Keratinocyte (primary cell): ENCODE measurements at regions not wholly inside any gene's neighbourhood (a gene's known extent, or its start where the extent isn't known, plus 50 kb on each side); places are given as distances from the start of the nearest gene placed in this dataset.

ENCODE experiments used
- DNase-seq: peaks from one replicate; pipeline ENCODE4 v3.0.0-alpha.2; 2011; ENCODE audit warnings: low read depth, missing footprints, low spot score
- FAIRE-seq: peaks from 2 replicates; lab custom pipeline; 2011; peaks lifted over from hg19 to GRCh38; lab: Jason Lieb, UNC
- H2AFZ ChIP-seq: 2 replicates; pipeline ENCODE4 v1.6.0; 2012; ENCODE audit warnings: low read length, control low read depth, inconsistent platforms; ENCODE audit not compliant: control insufficient read depth
- H3K27ac ChIP-seq: 2 replicates; pipeline ENCODE4 v1.5.1; 2011; ENCODE audit warnings: low read length; ENCODE audit not compliant: control insufficient read depth, insufficient read depth
- H3K27me3 ChIP-seq: 3 replicates; pipeline ENCODE4 v1.6.0; 2011; ENCODE audit warnings: low read length; ENCODE audit not compliant: control insufficient read depth, insufficient read depth; ENCODE audit errors: extremely low read depth
- H3K36me3 ChIP-seq, 2 experiments: 2 replicates in 1 of 2; 3 replicates in 1 of 2; pipeline ENCODE4 v1.5.1; 2011; ENCODE audit warnings: low read length in 2 of 2, mild to moderate bottlenecking in 1 of 2; ENCODE audit not compliant: control insufficient read depth in 2 of 2, insufficient read depth in 2 of 2; ENCODE audit errors: extremely low read depth in 1 of 2
- H3K4me1 ChIP-seq: 3 replicates; pipeline ENCODE4 v1.5.1; 2011; ENCODE audit warnings: low read length; ENCODE audit not compliant: control insufficient read depth, insufficient read depth; ENCODE audit errors: extremely low read depth
- H3K4me2 ChIP-seq: 3 replicates; pipeline ENCODE4 v1.6.0; 2011; ENCODE audit warnings: low read depth, low read length; ENCODE audit not compliant: control insufficient read depth, insufficient read depth; ENCODE audit errors: extremely low read depth
- H3K4me3 ChIP-seq, 3 experiments: fragments of 200-600 bp in 1 of 3; sonication (generic) in 1 of 3; 2 replicates in 2 of 3; 3 replicates in 1 of 3; pipeline ENCODE4 v1.5.1; 2011 to 2016; ENCODE audit warnings: low read length in 3 of 3, mild to moderate bottlenecking in 3 of 3, control low read depth in 2 of 3, inconsistent platforms in 1 of 3, low read depth in 1 of 3, mixed read lengths in 1 of 3, mixed run types in 1 of 3, moderate library complexity in 1 of 3; ENCODE audit not compliant: control insufficient read depth in 2 of 3, insufficient read depth in 2 of 3; ENCODE audit errors: extremely low read depth in 1 of 3
- H3K79me2 ChIP-seq: 2 replicates; pipeline ENCODE4 v1.6.0; 2012; ENCODE audit warnings: low read length; ENCODE audit not compliant: control insufficient read depth, insufficient read depth
- H3K9ac ChIP-seq: 3 replicates; pipeline ENCODE4 v1.6.0; 2011; ENCODE audit warnings: low read length; ENCODE audit not compliant: control insufficient read depth, insufficient read depth; ENCODE audit errors: extremely low read depth
- H3K9me1 ChIP-seq: 3 replicates; pipeline ENCODE4 v1.6.0; 2011; ENCODE audit warnings: low read length; ENCODE audit not compliant: control insufficient read depth, insufficient read depth; ENCODE audit errors: extremely low read depth
- H3K9me3 ChIP-seq: 2 replicates; pipeline ENCODE4 v1.5.1; 2012; ENCODE audit warnings: low read depth, low read length; ENCODE audit not compliant: control insufficient read depth
- H4K20me1 ChIP-seq: 3 replicates; pipeline ENCODE4 v1.6.0; 2011; ENCODE audit warnings: low read length; ENCODE audit not compliant: control insufficient read depth, insufficient read depth; ENCODE audit errors: extremely low read depth
- CTCF ChIP-seq, 3 experiments: IDR thresholded peaks in 1 of 3; conservative IDR thresholded peaks in 1 of 3; optimal IDR thresholded peaks in 1 of 3; 2 replicates in 2 of 3; 3 replicates in 1 of 3; pipeline versions ENCODE3 to v1.5.1; 2011; ENCODE audit warnings: low read length in 3 of 3, mild to moderate bottlenecking in 3 of 3, moderate library complexity in 2 of 3, control low read depth in 1 of 3, inconsistent platforms in 1 of 3; ENCODE audit not compliant: insufficient read depth in 2 of 3; ENCODE audit errors: extremely low read depth in 1 of 3
- EZH2 ChIP-seq: IDR thresholded peaks from one replicate; pipeline ENCODE4 v1.6.1; 2012; ENCODE audit warnings: inconsistent platforms, mild to moderate bottlenecking, low read length, moderate library complexity
- dilution Hi-C: fragments of 300-500 bp; cut with MboI; formaldehyde crosslinking; loops from one replicate; pipeline ENCODE4 v1.7.0; 2020; ENCODE audit warnings: low sequenced_read_pairs; ENCODE audit not compliant: extremely low pct_ligation_motif_present

- H3K27me3 ChIP-seq, result no peaks in the 10 kb centered on the region
- DNase-seq (no peak), FAIRE-seq (no peak)
- H3K4me1 ChIP-seq, result peaks cover 15% of the 10 kb centered on the region
- TF ChIP-seq CTCF (optimal IDR thresholded peaks at IDR 0.05 in 1 of 3, IDR thresholded peaks at IDR 0.05 in 1 of 3, conservative IDR thresholded peaks at IDR 0.05 in 1 of 3; ENCODE audit: extremely low read depth in 1 of 3, insufficient read depth in 2 of 3, low read length in 3 of 3) (no peak), EZH2 (no peak)
- H2AFZ ChIP-seq, result no peak overlapping the region
- no peak overlapping the region for H3K4me2 ChIP-seq
- peaks cover 23% of the 10 kb centered on the region for H4K20me1 ChIP-seq
- H3K9me3 ChIP-seq, result no peaks in the 10 kb centered on the region
- H3K36me3 ChIP-seq, result peaks cover 20 to 32% of the 10 kb centered on the region in 2 experiments
- H3K4me3 ChIP-seq, result no peak overlapping the region
- H3K9me1 ChIP-seq, result peaks cover 4% of the 10 kb centered on the region
- H3K9ac ChIP-seq, result no peak overlapping the region
- H3K27ac ChIP-seq, result no peak overlapping the region
- H3K79me2 ChIP-seq, result peaks cover 79% of the 10 kb centered on the region
- dilution Hi-C loops, result no loop called here
Measured at GRCh38 chr17:77482375-77483127, 341.8 kb downstream of the SEC14L1 start.

- no peak for FAIRE-seq
- no peaks in the 10 kb centered on the region for H3K9me3 ChIP-seq
- TF ChIP-seq EZH2 (no peak), CTCF (optimal IDR thresholded peaks at IDR 0.05 in 1 of 3, IDR thresholded peaks at IDR 0.05 in 1 of 3, conservative IDR thresholded peaks at IDR 0.05 in 1 of 3; ENCODE audit: extremely low read depth in 1 of 3, insufficient read depth in 2 of 3, low read length in 3 of 3) (no peak)
- H3K9me1 ChIP-seq, result peaks cover 4% of the 10 kb centered on the region
- no peak overlapping the region for H3K4me2 ChIP-seq
- peaks cover 22 to 36% of the 10 kb centered on the region in 2 experiments for H3K36me3 ChIP-seq
- H3K9ac ChIP-seq, result no peak overlapping the region
- no peaks in the 10 kb centered on the region for H3K27me3 ChIP-seq
- dilution Hi-C loops, result no loop called here
- no peak overlapping the region for H3K27ac ChIP-seq
- peaks cover 76% of the 10 kb centered on the region for H3K79me2 ChIP-seq
- peaks cover 23% of the 10 kb centered on the region for H4K20me1 ChIP-seq
- no peak for DNase-seq
- H3K4me3 ChIP-seq, result no peak overlapping the region
- H2AFZ ChIP-seq, result no peak overlapping the region
- H3K4me1 ChIP-seq, result peaks cover 9% of the 10 kb centered on the region
Measured at GRCh38 chr17:77483128-77483598, 342.4 kb downstream of the SEC14L1 start.
